Liver (tissue), 3 donors: ENCODE measurements at regions not wholly inside any gene's neighbourhood (a gene's known extent, or its start where the extent isn't known, plus 50 kb on each side); places are given as distances from the start of the nearest gene placed in this dataset.

Source experiments
- EGR1 ChIP-seq, 2 donors: IDR thresholded peaks; 2 replicates each; pipeline ENCODE4 v1.6.1; 2016 to 2018; ENCODE audit warnings: antibody characterized with exemption in 2 of 2, low read depth in 2 of 2
- GABPA ChIP-seq, 2 donors: IDR thresholded peaks in 1 of 2; conservative IDR thresholded peaks in 1 of 2; 2 replicates each; pipeline ENCODE4 v1.6.1; 2016; ENCODE audit warnings: antibody characterized with exemption in 2 of 2, mild to moderate bottlenecking in 1 of 2, moderate library complexity in 1 of 2
- JUND ChIP-seq, 2 donors: IDR thresholded peaks; 2 replicates each; pipeline ENCODE4 v1.6.1; 2016; ENCODE audit warnings: antibody characterized with exemption in 2 of 2
- SP1 ChIP-seq: IDR thresholded peaks from 2 replicates; pipeline ENCODE4 v1.6.1; 2018; ENCODE audit warnings: antibody characterized with exemption, mild to moderate bottlenecking
- YY1 ChIP-seq: IDR thresholded peaks from 2 replicates; pipeline ENCODE4 v1.6.1; 2016; ENCODE audit warnings: antibody characterized with exemption, mild to moderate bottlenecking
- TF ChIP-seq, protein P1 (sequence below): fragments of 150-350 bp; IDR thresholded peaks from 2 replicates; pipeline ENCODE4 v1.5.1; 2017; ENCODE audit warnings: improper control_type of control experiment, low read depth, low read length; ENCODE audit not compliant: missing input control
- TF ChIP-seq, protein P2 (sequence below): IDR thresholded peaks from 2 replicates; pipeline ENCODE4 v1.6.1; 2016; ENCODE audit warnings: antibody characterized with exemption, mild to moderate bottlenecking
- TF ChIP-seq, protein P3 (sequence below): IDR thresholded peaks from 2 replicates; pipeline ENCODE4 v1.6.1; 2016; ENCODE audit warnings: antibody characterized with exemption
- TF ChIP-seq, protein P4 (sequence below): IDR thresholded peaks from 2 replicates; pipeline ENCODE4 v1.6.1; 2016; ENCODE audit warnings: antibody characterized with exemption
- donor health status: healthy.
- donor health status: healthy.

DNA sequence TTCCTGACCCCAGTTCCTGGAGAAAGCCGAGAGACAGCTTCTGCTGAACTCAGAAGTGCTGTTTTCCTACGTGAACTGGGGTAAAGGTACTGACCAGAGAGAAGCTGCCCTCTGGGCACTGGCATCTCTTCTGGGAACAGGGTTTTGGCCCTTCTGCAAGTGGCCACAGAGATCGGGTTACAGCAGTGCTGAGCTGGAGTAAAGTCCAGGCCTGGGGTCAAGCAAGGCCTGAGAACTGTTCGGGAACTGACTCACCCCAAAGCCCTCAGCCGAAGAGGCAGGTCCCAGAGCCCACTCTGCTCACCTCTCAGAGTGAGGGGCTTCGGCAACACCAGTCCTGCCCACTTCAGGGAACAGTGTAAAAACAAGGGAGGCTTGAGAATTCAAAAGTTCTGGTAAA, 177.2 kb upstream of the RUNX1 start:
- TF ChIP-seq, protein P1, sequence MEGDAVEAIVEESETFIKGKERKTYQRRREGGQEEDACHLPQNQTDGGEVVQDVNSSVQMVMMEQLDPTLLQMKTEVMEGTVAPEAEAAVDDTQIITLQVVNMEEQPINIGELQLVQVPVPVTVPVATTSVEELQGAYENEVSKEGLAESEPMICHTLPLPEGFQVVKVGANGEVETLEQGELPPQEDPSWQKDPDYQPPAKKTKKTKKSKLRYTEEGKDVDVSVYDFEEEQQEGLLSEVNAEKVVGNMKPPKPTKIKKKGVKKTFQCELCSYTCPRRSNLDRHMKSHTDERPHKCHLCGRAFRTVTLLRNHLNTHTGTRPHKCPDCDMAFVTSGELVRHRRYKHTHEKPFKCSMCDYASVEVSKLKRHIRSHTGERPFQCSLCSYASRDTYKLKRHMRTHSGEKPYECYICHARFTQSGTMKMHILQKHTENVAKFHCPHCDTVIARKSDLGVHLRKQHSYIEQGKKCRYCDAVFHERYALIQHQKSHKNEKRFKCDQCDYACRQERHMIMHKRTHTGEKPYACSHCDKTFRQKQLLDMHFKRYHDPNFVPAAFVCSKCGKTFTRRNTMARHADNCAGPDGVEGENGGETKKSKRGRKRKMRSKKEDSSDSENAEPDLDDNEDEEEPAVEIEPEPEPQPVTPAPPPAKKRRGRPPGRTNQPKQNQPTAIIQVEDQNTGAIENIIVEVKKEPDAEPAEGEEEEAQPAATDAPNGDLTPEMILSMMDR, result no peak
- TF ChIP-seq GABPA (IDR thresholded peaks at IDR 0.05 in 1 of 2, conservative IDR thresholded peaks at IDR 0.05 in 1 of 2) (no peak), EGR1 (IDR thresholded peaks at IDR 0.05; ENCODE audit: low read depth in 2 of 2) (no peak), JUND (IDR thresholded peaks at IDR 0.05) (peak; percentile 81 to 86), YY1 (peak; percentile 50), SP1 (peak; percentile 98)
- TF ChIP-seq, protein P2, sequence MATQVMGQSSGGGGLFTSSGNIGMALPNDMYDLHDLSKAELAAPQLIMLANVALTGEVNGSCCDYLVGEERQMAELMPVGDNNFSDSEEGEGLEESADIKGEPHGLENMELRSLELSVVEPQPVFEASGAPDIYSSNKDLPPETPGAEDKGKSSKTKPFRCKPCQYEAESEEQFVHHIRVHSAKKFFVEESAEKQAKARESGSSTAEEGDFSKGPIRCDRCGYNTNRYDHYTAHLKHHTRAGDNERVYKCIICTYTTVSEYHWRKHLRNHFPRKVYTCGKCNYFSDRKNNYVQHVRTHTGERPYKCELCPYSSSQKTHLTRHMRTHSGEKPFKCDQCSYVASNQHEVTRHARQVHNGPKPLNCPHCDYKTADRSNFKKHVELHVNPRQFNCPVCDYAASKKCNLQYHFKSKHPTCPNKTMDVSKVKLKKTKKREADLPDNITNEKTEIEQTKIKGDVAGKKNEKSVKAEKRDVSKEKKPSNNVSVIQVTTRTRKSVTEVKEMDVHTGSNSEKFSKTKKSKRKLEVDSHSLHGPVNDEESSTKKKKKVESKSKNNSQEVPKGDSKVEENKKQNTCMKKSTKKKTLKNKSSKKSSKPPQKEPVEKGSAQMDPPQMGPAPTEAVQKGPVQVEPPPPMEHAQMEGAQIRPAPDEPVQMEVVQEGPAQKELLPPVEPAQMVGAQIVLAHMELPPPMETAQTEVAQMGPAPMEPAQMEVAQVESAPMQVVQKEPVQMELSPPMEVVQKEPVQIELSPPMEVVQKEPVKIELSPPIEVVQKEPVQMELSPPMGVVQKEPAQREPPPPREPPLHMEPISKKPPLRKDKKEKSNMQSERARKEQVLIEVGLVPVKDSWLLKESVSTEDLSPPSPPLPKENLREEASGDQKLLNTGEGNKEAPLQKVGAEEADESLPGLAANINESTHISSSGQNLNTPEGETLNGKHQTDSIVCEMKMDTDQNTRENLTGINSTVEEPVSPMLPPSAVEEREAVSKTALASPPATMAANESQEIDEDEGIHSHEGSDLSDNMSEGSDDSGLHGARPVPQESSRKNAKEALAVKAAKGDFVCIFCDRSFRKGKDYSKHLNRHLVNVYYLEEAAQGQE, result peak; percentile 64
- TF ChIP-seq, protein P3, sequence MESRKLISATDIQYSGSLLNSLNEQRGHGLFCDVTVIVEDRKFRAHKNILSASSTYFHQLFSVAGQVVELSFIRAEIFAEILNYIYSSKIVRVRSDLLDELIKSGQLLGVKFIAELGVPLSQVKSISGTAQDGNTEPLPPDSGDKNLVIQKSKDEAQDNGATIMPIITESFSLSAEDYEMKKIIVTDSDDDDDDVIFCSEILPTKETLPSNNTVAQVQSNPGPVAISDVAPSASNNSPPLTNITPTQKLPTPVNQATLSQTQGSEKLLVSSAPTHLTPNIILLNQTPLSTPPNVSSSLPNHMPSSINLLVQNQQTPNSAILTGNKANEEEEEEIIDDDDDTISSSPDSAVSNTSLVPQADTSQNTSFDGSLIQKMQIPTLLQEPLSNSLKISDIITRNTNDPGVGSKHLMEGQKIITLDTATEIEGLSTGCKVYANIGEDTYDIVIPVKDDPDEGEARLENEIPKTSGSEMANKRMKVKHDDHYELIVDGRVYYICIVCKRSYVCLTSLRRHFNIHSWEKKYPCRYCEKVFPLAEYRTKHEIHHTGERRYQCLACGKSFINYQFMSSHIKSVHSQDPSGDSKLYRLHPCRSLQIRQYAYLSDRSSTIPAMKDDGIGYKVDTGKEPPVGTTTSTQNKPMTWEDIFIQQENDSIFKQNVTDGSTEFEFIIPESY, result peak; percentile 52
- TF ChIP-seq, protein P4, sequence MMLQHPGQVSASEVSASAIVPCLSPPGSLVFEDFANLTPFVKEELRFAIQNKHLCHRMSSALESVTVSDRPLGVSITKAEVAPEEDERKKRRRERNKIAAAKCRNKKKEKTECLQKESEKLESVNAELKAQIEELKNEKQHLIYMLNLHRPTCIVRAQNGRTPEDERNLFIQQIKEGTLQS, result peak; percentile 49
